Mesodermal cell (in vitro differentiated cells): ENCODE measurements at regions not wholly inside any gene's neighbourhood (a gene's known extent, or its start where the extent isn't known, plus 50 kb on each side); places are given as distances from the start of the nearest gene placed in this dataset.

ENCODE experiments used
- H3K27ac ChIP-seq: 2 replicates; pipeline ENCODE4 v1.7.0; 2013; ENCODE audit warnings: mild to moderate bottlenecking, low read depth, low read length, moderate library complexity; ENCODE audit not compliant: severe bottlenecking
- H3K36me3 ChIP-seq: 2 replicates; pipeline ENCODE4 v1.7.1; 2013; ENCODE audit warnings: mild to moderate bottlenecking, low read length, moderate library complexity; ENCODE audit not compliant: control insufficient read depth, insufficient read depth
- H3K4me1 ChIP-seq: one replicate; pipeline ENCODE4 v1.7.1; 2013; ENCODE audit warnings: mild to moderate bottlenecking, low read length; ENCODE audit not compliant: insufficient read depth, control insufficient read depth, poor library complexity, severe bottlenecking
- H3K4me3 ChIP-seq: 2 replicates; pipeline ENCODE4 v1.7.0; 2013; ENCODE audit warnings: low read length, control low read depth, mild to moderate bottlenecking; ENCODE audit not compliant: insufficient read depth, poor library complexity, severe bottlenecking; ENCODE audit errors: extremely low read depth
- H3K9me3 ChIP-seq: 2 replicates; pipeline ENCODE4 v1.7.1; 2013; ENCODE audit warnings: mild to moderate bottlenecking, low read length, moderate library complexity; ENCODE audit not compliant: control insufficient read depth
- WGBS, 2 experiments: methylation state at CpG; one replicate each; pipeline ENCODE4 v1.1.5; 2013; ENCODE audit warnings: missing lambda C conversion rate in 2 of 2; ENCODE audit not compliant: insufficient coverage in 2 of 2; 5-methylcytosine and 5-hydroxymethylcytosine counted together

DNA sequence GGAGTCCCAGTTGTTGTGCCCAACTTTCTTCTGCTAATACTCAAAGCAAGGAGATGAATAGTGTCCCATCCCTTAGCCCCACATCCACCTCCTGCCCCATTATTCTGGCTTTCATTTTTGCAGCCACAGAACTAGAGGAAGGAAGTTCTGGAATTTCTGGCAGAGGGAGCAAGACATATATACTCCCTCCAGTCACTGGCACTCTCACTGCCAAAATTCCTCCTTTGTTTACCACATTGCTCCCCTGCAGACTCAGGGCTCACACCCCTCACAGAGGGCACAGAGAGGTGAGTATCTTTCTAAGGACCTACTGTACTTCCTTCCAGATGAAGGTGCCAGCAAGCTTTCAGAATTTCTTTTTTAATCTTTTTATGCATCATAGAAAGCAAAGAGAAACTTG is 168.0 kb upstream of the ID4 start:
- Histone ChIP-seq H3K9me3 (no peaks in the 10 kb centered on the region), H3K4me1 (peaks cover 20% of the 10 kb centered on the region), H3K27ac (peak overlapping the region; percentile 33), H3K36me3 (no peaks in the 10 kb centered on the region), H3K4me3 (no peak overlapping the region)

GRCh38 chr6:19682859-19683258 is 154.3 kb upstream of the ID4 start:
- Histone ChIP-seq H3K4me1 (no peaks in the 10 kb centered on the region), H3K9me3 (no peaks in the 10 kb centered on the region), H3K4me3 (no peak overlapping the region), H3K36me3 (no peaks in the 10 kb centered on the region), H3K27ac (no peak overlapping the region)

DNA sequence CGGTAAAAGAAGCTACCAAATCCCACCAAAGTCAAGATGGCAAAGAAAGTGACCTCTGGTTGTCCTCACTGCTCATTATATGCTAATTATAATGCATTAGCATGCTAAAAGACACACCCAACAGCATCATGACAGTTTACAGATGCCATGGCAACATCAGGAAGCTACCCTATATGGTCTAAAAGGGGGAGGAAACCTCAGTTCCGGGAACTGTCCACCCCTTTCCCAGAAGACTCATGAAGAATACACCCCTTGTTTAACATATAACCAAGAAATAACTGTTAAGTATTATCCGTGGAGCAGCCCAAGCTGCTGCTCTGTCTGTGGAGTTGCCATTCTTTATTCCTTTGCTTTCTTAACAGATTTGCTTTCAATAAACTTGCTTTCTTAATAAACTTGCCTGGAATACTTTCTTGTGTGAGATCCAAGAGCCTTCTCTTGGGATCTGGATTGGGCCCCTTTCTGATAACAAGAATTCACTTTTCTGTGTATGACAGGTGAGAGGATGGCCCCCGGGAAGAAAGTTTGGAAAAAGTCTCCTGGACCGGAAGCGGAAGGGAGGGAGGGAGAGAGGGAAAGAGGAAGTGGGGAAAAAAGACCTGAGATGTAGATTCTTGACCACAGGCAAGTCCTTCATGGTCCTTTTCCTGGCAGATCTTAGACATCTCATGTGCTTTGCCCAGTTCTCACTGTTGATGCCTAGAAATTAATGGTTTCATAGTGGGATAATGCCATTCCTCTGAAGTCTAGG is 146.7 kb upstream of the ID4 start:
- H3K4me3 ChIP-seq, result no peak overlapping the region
- WGBS, 2 experiments, result 45 to 50% methylated on average over 2 to 4 of the region's 6 CpGs
- no peak overlapping the region for H3K27ac ChIP-seq
- H3K9me3 ChIP-seq, result no peaks in the 10 kb centered on the region
- no peaks in the 10 kb centered on the region for H3K4me1 ChIP-seq
- no peaks in the 10 kb centered on the region for H3K36me3 ChIP-seq

GRCh38 chr6:19691465-19692167 is 145.6 kb upstream of the ID4 start:
- no peaks in the 10 kb centered on the region for H3K36me3 ChIP-seq
- H3K4me3 ChIP-seq, result peak overlapping the region; percentile 43
- peak overlapping the region; percentile 57 for H3K27ac ChIP-seq
- 1 to 2% methylated on average over 19 to 26 of the region's 44 CpGs for WGBS, 2 experiments
- H3K4me1 ChIP-seq, result no peaks in the 10 kb centered on the region
- no peaks in the 10 kb centered on the region for H3K9me3 ChIP-seq

GRCh38 chr6:19692506-19693298 is 144.5 kb upstream of the ID4 start:
- no peaks in the 10 kb centered on the region for H3K4me1 ChIP-seq
- no peaks in the 10 kb centered on the region for H3K36me3 ChIP-seq
- no CpG with 5 or more reads among the region's 3 CpGs for WGBS, 2 experiments
- no peak overlapping the region for H3K4me3 ChIP-seq
- H3K27ac ChIP-seq, result peak overlapping the region; percentile 57
- no peaks in the 10 kb centered on the region for H3K9me3 ChIP-seq

DNA sequence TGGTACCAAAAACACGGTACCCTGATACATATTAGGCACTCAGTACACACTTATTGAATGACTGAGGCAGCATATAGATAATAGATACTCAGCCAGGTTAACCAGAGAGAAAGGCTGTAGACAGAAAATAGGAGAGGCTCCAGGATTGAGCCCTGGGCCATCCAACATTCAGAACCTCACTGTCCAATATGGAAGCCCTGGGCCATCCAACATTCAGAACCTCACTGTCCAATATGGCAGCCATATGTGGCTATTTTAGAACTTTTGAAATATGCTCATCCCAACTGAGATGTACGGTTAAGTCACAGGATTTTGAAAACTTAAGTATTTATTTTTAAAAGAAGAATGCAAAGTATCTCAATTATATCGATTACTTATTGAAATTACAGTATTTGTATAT is 142.5 kb upstream of the ID4 start:
- no peaks in the 10 kb centered on the region for H3K9me3 ChIP-seq
- no peak overlapping the region for H3K27ac ChIP-seq
- no peaks in the 10 kb centered on the region for H3K4me1 ChIP-seq
- H3K36me3 ChIP-seq, result no peaks in the 10 kb centered on the region
- H3K4me3 ChIP-seq, result no peak overlapping the region
- WGBS, 2 experiments, result no CpG with 5 or more reads among the region's 3 CpGs

GRCh38 chr6:19697744-19698290 is 139.4 kb upstream of the ID4 start:
- Histone ChIP-seq H3K9me3 (no peaks in the 10 kb centered on the region), H3K27ac (no peak overlapping the region), H3K4me3 (no peak overlapping the region), H3K4me1 (no peaks in the 10 kb centered on the region), H3K36me3 (no peaks in the 10 kb centered on the region)
- no CpG with 5 or more reads among the region's 3 CpGs for WGBS, 2 experiments

DNA sequence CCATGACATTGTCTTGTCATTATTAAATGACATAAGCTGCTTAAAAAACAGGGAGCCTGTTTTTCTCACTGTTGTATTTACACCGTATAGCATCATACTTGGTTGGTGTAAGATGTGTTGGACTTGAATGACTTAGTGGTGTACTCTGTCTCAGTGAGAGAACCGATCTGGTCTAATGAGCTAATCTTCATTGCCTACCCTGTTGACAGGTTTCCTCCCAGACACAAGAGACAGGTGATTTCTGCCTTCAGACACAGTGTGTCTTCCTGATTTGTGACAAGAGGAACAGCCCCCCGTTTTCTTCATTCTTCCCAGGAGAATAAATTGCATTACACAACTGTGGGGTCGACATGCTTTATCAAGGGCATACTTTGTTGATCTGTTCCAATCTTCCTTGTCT is 137.2 kb upstream of the ID4 start:
- Histone ChIP-seq H3K36me3 (no peaks in the 10 kb centered on the region), H3K4me1 (no peaks in the 10 kb centered on the region), H3K4me3 (no peak overlapping the region), H3K9me3 (no peaks in the 10 kb centered on the region), H3K27ac (no peak overlapping the region)
- 80 to 92% methylated on average over 3 of the region's 4 CpGs for WGBS, 2 experiments

DNA sequence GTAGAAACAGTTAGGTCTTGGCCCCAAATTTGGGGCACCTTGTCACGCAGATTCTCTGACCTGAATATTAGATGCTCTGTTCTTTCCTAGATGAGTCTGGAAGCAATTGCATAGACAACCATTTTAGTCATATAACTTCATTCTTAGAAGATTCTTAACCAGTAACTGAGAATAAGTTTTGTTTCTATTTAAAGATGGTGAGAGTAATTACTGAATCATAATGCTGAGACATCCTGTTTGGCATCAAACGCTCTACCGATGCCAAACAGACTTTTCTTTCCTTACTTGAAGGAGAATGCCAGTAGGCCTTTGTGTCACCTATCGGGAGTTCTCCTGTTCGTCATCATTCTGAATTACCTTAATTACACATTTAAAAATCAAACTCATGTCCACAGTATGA is 131.6 kb upstream of the ID4 start:
- Histone ChIP-seq H3K36me3 (no peaks in the 10 kb centered on the region), H3K9me3 (no peaks in the 10 kb centered on the region), H3K4me1 (no peaks in the 10 kb centered on the region), H3K4me3 (no peak overlapping the region), H3K27ac (no peak overlapping the region)
- 95 to 100% methylated on average over 4 of the region's 5 CpGs for WGBS, 2 experiments

GRCh38 chr6:19712012-19712688 is 125.0 kb upstream of the ID4 start:
- H3K9me3 ChIP-seq, result no peaks in the 10 kb centered on the region
- H3K36me3 ChIP-seq, result no peaks in the 10 kb centered on the region
- WGBS, 2 experiments, result 67 to 77% methylated on average over 2 to 3 of the region's 4 CpGs
- peaks cover 18% of the 10 kb centered on the region for H3K4me1 ChIP-seq
- H3K27ac ChIP-seq, result no peak overlapping the region
- H3K4me3 ChIP-seq, result no peak overlapping the region
